ENCODE measurements at regions not wholly inside any gene's neighbourhood (a gene's known extent, or its start where the extent isn't known, plus 50 kb on each side); places are given as distances from the start of the nearest gene placed in this dataset.

DNA sequence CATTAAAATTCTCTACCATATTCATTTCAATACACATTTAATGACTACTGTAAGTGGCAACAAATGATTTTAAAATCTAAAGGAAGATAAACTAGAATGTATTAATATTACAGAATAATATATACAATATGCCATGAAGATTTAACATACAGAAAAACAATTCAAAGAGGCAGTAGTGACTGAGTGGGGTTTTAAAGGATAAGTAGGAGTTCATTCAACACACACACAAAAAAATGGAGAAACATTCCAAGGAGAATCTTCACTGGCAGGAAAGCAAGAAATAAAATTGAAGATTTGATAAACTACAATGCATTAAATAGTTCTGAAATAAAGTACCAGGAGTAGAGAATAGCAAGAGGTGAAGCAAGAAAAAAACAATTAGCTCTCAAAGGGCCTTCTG, 215.1 kb downstream of the IBTK start:
- TF ChIP-seq, protein P1, sequence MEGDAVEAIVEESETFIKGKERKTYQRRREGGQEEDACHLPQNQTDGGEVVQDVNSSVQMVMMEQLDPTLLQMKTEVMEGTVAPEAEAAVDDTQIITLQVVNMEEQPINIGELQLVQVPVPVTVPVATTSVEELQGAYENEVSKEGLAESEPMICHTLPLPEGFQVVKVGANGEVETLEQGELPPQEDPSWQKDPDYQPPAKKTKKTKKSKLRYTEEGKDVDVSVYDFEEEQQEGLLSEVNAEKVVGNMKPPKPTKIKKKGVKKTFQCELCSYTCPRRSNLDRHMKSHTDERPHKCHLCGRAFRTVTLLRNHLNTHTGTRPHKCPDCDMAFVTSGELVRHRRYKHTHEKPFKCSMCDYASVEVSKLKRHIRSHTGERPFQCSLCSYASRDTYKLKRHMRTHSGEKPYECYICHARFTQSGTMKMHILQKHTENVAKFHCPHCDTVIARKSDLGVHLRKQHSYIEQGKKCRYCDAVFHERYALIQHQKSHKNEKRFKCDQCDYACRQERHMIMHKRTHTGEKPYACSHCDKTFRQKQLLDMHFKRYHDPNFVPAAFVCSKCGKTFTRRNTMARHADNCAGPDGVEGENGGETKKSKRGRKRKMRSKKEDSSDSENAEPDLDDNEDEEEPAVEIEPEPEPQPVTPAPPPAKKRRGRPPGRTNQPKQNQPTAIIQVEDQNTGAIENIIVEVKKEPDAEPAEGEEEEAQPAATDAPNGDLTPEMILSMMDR (IDR thresholded peaks at IDR 0.05; ENCODE audit: borderline replicate concordance, insufficient read depth, low read depth, low read length) = no peak
- no peak overlapping the region for H3K4me3 ChIP-seq (ENCODE audit: low read depth, low read length)

DNA sequence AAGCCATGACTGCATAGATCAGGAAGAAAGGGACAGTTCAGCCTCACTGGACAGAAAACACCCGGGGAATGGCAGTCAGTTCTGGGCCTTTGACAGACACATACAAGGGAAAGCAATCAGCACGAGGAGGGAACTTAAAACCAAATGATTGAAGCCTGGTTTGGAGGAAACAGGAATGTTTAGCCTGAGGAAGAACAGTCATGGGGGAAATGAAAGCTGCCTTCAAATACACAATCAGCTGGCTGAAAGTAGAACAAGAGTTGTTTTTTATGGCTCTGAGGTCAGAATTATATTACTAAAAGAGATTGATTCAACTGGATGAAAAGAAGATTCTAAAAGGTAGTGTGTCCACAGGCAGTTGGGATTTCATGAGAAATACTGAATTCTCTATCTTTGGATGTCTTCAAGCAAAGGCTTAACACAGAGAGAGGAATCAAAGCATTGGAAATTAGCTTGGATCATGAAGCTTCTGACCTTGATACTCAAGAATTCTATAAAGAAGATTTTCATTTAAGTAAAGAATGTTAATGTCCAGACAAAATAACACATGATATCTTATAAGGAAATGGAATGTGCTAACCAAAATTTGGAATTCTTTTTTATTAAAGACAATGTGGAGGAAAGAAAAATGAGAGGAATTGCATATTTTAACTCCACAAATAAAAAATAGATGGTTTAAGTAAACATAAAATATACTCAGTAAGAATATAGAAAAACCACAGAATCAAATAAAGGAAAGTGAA, 216.6 kb downstream of the IBTK start:
- H3K4me3 ChIP-seq (ENCODE audit: low read depth, low read length) = no peak overlapping the region
- TF ChIP-seq, protein P1 (IDR thresholded peaks at IDR 0.05; ENCODE audit: borderline replicate concordance, insufficient read depth, low read depth, low read length) = no peak

DNA sequence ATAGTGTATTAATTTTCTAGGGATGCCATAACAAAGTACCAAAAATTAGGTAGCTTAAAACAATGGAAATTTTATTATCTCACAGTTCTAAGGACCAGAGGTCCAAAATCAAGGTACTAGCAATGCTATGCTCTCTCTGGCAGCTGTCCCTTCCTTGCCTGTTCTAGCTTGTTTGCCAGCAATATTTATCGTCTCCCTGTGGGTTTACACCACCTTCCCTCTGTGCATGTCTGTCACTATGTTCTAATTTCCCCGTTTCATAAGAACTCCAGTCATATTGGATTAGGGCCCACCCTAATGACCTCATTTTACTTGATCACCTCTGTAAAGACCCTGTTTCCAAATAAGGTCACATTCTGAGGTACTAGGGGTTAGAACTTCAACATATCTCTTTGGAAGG, 217.2 kb downstream of the IBTK start:
- TF ChIP-seq, protein P1 (IDR thresholded peaks at IDR 0.05; ENCODE audit: borderline replicate concordance, insufficient read depth, low read depth, low read length) = no peak
- no peak overlapping the region for H3K4me3 ChIP-seq (ENCODE audit: low read depth, low read length)

DNA sequence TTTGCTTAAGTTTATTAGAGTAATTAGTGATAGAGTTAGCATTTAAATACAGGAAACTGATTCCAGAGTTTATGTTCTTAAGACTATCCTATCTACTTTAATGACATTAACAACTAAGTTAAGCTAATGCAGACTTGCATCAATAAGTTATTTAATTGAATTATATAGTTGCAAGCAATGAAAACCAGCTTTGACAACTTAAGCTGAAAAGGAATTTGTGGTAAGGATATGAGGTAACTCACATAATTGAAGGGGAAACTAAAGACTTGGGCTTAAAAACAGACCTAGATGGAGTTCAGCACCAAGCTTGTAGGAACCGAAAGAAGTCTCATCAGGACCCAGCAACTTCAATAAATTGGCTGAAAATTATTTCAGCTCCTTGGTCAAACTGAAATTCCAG, 222.3 kb downstream of the IBTK start:
- H3K4me3 ChIP-seq (ENCODE audit: low read depth, low read length) = no peak overlapping the region
- TF ChIP-seq, protein P1 (IDR thresholded peaks at IDR 0.05; ENCODE audit: borderline replicate concordance, insufficient read depth, low read depth, low read length) = no peak

DNA sequence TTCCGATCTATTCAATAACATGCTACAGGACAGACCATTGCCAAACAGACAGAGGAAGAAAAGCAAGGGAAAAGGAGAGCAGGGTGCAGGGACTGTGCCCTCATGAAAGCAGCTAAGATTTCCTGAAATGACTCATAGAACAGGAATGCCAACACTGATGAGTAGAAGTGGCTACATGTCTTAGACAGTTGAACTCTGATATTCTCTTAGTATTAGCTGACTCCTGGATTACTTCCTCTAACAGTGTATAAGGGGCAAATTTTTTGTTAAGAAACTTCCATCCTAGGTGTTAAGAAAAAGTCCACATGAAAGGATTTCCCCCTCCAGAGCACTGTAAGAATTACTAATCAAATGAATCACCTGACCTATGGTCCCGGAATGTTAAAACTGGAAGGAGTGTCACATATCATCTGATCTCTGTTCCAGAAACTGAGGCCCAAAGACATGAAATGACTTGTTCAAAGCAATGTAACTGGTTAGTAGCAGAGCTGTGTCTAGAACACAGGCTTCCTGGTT, 224.9 kb downstream of the IBTK start:
- TF ChIP-seq, protein P1 (IDR thresholded peaks at IDR 0.05; ENCODE audit: borderline replicate concordance, insufficient read depth, low read depth, low read length) = no peak
- no peak overlapping the region for H3K4me3 ChIP-seq (ENCODE audit: low read depth, low read length)

DNA sequence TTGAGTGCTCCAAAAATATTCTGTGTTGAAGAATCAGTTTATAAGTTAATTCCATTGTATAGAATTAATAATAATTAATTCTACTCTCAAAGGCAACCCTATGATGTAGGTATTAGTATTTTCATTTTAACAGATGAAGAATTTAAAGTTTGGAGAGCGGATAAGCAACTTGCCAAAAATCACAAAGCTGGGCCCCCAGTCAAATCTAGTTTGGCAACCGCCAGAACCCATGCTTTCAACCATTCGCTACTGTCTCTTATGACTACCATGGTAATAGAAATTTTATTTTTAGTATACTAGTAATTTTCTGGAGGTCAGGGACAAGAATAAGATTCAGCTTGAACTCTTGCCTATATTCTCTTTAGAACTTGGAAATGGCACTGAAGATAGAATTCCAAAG, 229.8 kb downstream of the IBTK start:
- TF ChIP-seq, protein P1 (IDR thresholded peaks at IDR 0.05; ENCODE audit: borderline replicate concordance, insufficient read depth, low read depth, low read length) = no peak
- H3K4me3 ChIP-seq (ENCODE audit: low read depth, low read length) = no peak overlapping the region

DNA sequence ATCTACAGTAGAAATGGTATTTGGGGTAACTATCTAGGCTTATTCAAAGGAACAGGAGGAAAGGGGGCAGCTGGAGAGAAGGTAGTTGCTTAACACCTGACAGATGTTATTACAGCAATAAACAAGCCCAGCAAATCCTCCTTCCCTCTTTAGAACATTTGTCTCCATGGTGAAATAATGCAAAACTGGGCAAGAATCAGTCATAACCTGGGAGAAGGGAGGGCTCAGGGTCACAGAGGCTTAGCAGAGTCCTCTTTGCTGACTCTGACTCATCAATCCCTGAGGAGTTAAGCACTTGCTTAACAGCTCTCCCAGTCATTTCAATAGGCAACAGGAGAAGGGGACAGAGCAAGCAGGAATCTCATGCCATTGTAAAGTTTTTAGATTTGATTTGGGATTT, 230.3 kb downstream of the IBTK start:
- TF ChIP-seq, protein P1 (IDR thresholded peaks at IDR 0.05; ENCODE audit: borderline replicate concordance, insufficient read depth, low read depth, low read length) = no peak
- no peak overlapping the region for H3K4me3 ChIP-seq (ENCODE audit: low read depth, low read length)
